H9 (cell line): ENCODE measurements at regions not wholly inside any gene's neighbourhood (a gene's known extent, or its start where the extent isn't known, plus 50 kb on each side); places are given as distances from the start of the nearest gene placed in this dataset.

Experiments used
- DNase-seq: peaks from one replicate; pipeline ENCODE4 v3.0.0-alpha.2; 2017
- H2AFZ ChIP-seq: one replicate; pipeline ENCODE4 v1.6.1; 2013; ENCODE audit warnings: mild to moderate bottlenecking, low read length, control low read depth, moderate library complexity
- H2AK5ac ChIP-seq: 2 replicates; pipeline ENCODE4 v1.6.1; 2013; ENCODE audit warnings: low read length, control low read depth, mixed read lengths; ENCODE audit not compliant: insufficient read length
- H2BK120ac ChIP-seq: one replicate; pipeline ENCODE4 v1.6.1; 2013; ENCODE audit warnings: low read depth, mild to moderate bottlenecking, low read length, control low read depth, inconsistent platforms; ENCODE audit not compliant: poor library complexity, severe bottlenecking
- H2BK12ac ChIP-seq: 2 replicates; pipeline ENCODE4 v1.6.1; 2013; ENCODE audit warnings: low read length, control low read depth, mixed read lengths, low read depth; ENCODE audit not compliant: insufficient read length
- H2BK15ac ChIP-seq: 2 replicates; pipeline ENCODE4 v1.6.1; 2013; ENCODE audit warnings: low read depth, low read length, control low read depth
- H2BK20ac ChIP-seq: one replicate; pipeline ENCODE4 v1.6.1; 2013; ENCODE audit warnings: low read depth, mild to moderate bottlenecking, low read length, control low read depth, inconsistent platforms; ENCODE audit not compliant: poor library complexity, severe bottlenecking
- H2BK5ac ChIP-seq: 2 replicates; pipeline ENCODE4 v1.6.1; 2013; ENCODE audit warnings: low read length, control low read depth, mixed read lengths; ENCODE audit not compliant: insufficient read length
- H3K14ac ChIP-seq: 2 replicates; pipeline ENCODE4 v1.6.1; 2013; ENCODE audit warnings: low read length, control low read depth; ENCODE audit not compliant: insufficient read depth
- H3K18ac ChIP-seq: 2 replicates; pipeline ENCODE4 v1.6.1; 2013; ENCODE audit warnings: low read depth, mild to moderate bottlenecking, mixed read lengths, low read length, control low read depth; ENCODE audit not compliant: insufficient read length
- H3K23ac ChIP-seq: 2 replicates; pipeline ENCODE4 v1.6.1; 2013; ENCODE audit warnings: low read length, control low read depth, mixed read lengths, low read depth; ENCODE audit not compliant: insufficient read length
- H3K23me2 ChIP-seq: 2 replicates; pipeline ENCODE4 v1.6.1; 2013; ENCODE audit warnings: low read depth, mild to moderate bottlenecking, mixed read lengths, low read length, control low read depth; ENCODE audit not compliant: insufficient read length, poor library complexity, severe bottlenecking
- H3K27ac ChIP-seq: 2 replicates; pipeline ENCODE4 v1.5.1; 2013; ENCODE audit warnings: low read length, control low read depth, mixed read lengths, low read depth; ENCODE audit not compliant: insufficient read length
- H3K27me3 ChIP-seq: 2 replicates; pipeline ENCODE4 v1.6.1; 2013; ENCODE audit warnings: low read length, control low read depth, inconsistent platforms; ENCODE audit not compliant: insufficient read depth
- H3K4ac ChIP-seq: 2 replicates; pipeline ENCODE4 v1.6.1; 2013; ENCODE audit warnings: low read depth, mild to moderate bottlenecking, control low read depth, inconsistent platforms, low read length, moderate library complexity
- H3K4me1 ChIP-seq: 2 replicates; pipeline ENCODE4 v1.6.1; 2013; ENCODE audit warnings: low read length, control low read depth, inconsistent platforms; ENCODE audit not compliant: insufficient read depth
- H3K4me2 ChIP-seq: 2 replicates; pipeline ENCODE4 v1.6.1; 2013; ENCODE audit warnings: low read length, control low read depth, mixed read lengths; ENCODE audit not compliant: insufficient read length, insufficient read depth
- H3K56ac ChIP-seq: 2 replicates; pipeline ENCODE4 v1.6.1; 2013; ENCODE audit warnings: low read depth, mild to moderate bottlenecking, mixed read lengths, low read length, control low read depth; ENCODE audit not compliant: insufficient read length
- H3K79me1 ChIP-seq: 2 replicates; pipeline ENCODE4 v1.6.1; 2013; ENCODE audit warnings: low read depth, mild to moderate bottlenecking, moderate library complexity, low read length, control low read depth, inconsistent platforms; ENCODE audit not compliant: insufficient read depth, poor library complexity, severe bottlenecking
- H3K79me2 ChIP-seq: 2 replicates; pipeline ENCODE4 v1.6.1; 2013; ENCODE audit warnings: low read length, control low read depth, inconsistent platforms; ENCODE audit not compliant: insufficient read depth
- H3K9ac ChIP-seq: 2 replicates; pipeline ENCODE4 v1.6.1; 2013; ENCODE audit warnings: low read length, control low read depth, mixed read lengths; ENCODE audit not compliant: insufficient read length; ENCODE audit errors: extremely low read depth
- H3K9me3 ChIP-seq: one replicate; pipeline ENCODE4 v1.6.1; 2013; ENCODE audit warnings: low read depth, low read length, inconsistent platforms; ENCODE audit not compliant: control insufficient read depth
- H3T11ph ChIP-seq: one replicate; pipeline ENCODE4 v1.6.1; 2013; ENCODE audit warnings: mild to moderate bottlenecking, low read length, control low read depth, inconsistent platforms
- H4K20me1 ChIP-seq: one replicate; pipeline ENCODE4 v1.6.1; 2013; ENCODE audit not compliant: control insufficient read depth, insufficient read length, insufficient read depth
- H4K5ac ChIP-seq: 2 replicates; pipeline ENCODE4 v1.6.1; 2013; ENCODE audit warnings: low read depth, mild to moderate bottlenecking, mixed read lengths, low read length, control low read depth; ENCODE audit not compliant: insufficient read length
- H4K8ac ChIP-seq: replicated peaks from 2 replicates; pipeline ENCODE4 v1.6.1; 2013; ENCODE audit warnings: low read length, control low read depth, mixed read lengths, low read depth; ENCODE audit not compliant: insufficient read length
- H4K91ac ChIP-seq: 2 replicates; pipeline ENCODE4 v1.6.1; 2013; ENCODE audit warnings: low read depth, mild to moderate bottlenecking, moderate library complexity, mixed read lengths, low read length, control low read depth; ENCODE audit not compliant: insufficient read length
- H3K27ac Mint-ChIP-seq, 3 experiments: 2 replicates in 2 of 3; 3 replicates in 1 of 3; pipeline ENCODE4 v1.8.0; 2020 to 2021; ENCODE audit warnings: mixed read lengths in 3 of 3, mild to moderate bottlenecking in 1 of 3, moderate library complexity in 1 of 3
- H3K27me3 Mint-ChIP-seq: 2 replicates; pipeline ENCODE4 v1.8.0; 2021; ENCODE audit warnings: low read depth, mild to moderate bottlenecking, moderate library complexity, mixed read lengths
- H3K36me3 Mint-ChIP-seq, 3 experiments: 2 replicates in 2 of 3; 3 replicates in 1 of 3; pipeline ENCODE4 v1.8.0; 2020 to 2021; ENCODE audit warnings: low read depth in 3 of 3, mixed read lengths in 3 of 3; ENCODE audit not compliant: insufficient read depth in 1 of 3
- H3K4me1 Mint-ChIP-seq, 2 experiments: 2 replicates each; pipeline ENCODE4 v1.8.0; 2020; ENCODE audit warnings: mixed read lengths in 2 of 2
- H3K4me3 Mint-ChIP-seq, 2 experiments: 2 replicates in 1 of 2; 3 replicates in 1 of 2; pipeline ENCODE4 v1.8.0; 2020 to 2021; ENCODE audit warnings: mild to moderate bottlenecking in 2 of 2, mixed read lengths in 2 of 2, moderate library complexity in 1 of 2
- H3K9me3 Mint-ChIP-seq, 2 experiments: 2 replicates in 1 of 2; 3 replicates in 1 of 2; pipeline ENCODE4 v1.8.0; 2020; ENCODE audit warnings: mild to moderate bottlenecking in 2 of 2, mixed read lengths in 2 of 2, moderate library complexity in 1 of 2
- CTCF ChIP-seq: fragments of 200-600 bp; sonication (generic); conservative IDR thresholded peaks from 3 replicates; pipeline ENCODE4 v1.8.0; 2021; ENCODE audit warnings: antibody characterized with exemption, mild to moderate bottlenecking
- WGBS: extraction: QIAGEN DNeasy Blood & Tissue Kit; methylation state at CpG from one replicate; pipeline ENCODE4 v1.1.7; 2013; ENCODE audit warnings: missing lambda C conversion rate, low lambda C conversion rate, mixed read lengths; ENCODE audit not compliant: insufficient read length; ENCODE audit errors: extremely low coverage; 5-methylcytosine and 5-hydroxymethylcytosine counted together

- Histone ChIP-seq H4K20me1 (no peaks in the 10 kb centered on the region), H3K4me1 (no peaks in the 10 kb centered on the region), H2BK120ac (no peak overlapping the region), H2AK5ac (no peak overlapping the region), H3K79me1 (no peaks in the 10 kb centered on the region), H3K4me2 (no peak overlapping the region), H4K91ac (no peak overlapping the region), H3K4ac (no peak overlapping the region), H2BK5ac (no peak overlapping the region), H3K9me3 (no peaks in the 10 kb centered on the region), H2BK12ac (no peak overlapping the region), H3K56ac (no peak overlapping the region), H2BK20ac (no peak overlapping the region), H3K14ac (no peak overlapping the region), H3K27ac (no peak overlapping the region), H2BK15ac (no peak overlapping the region), H3K23me2 (no peaks in the 10 kb centered on the region), H3T11ph (no peak overlapping the region), H4K8ac (no peak overlapping the region), H3K9ac (no peak overlapping the region), H3K18ac (no peak overlapping the region), H3K23ac (no peak overlapping the region), H2AFZ (no peak overlapping the region), H3K27me3 (no peaks in the 10 kb centered on the region), H4K5ac (no peak overlapping the region), H3K79me2 (no peaks in the 10 kb centered on the region)
- Mint-ChIP-seq H3K36me3 (no peaks in the 10 kb centered on the region; a peak in 1 of 7 replicates), H3K4me1 (no peaks in the 10 kb centered on the region), H3K9me3 (peaks cover 0 to 5% of the 10 kb centered on the region in 2 experiments; a peak in 2 of 5 replicates), H3K4me3 (no peak overlapping the region), H3K27me3 (peaks cover 18% of the 10 kb centered on the region), H3K27ac (no peak overlapping the region)
- TF ChIP-seq CTCF: no peak
- DNase-seq: no peak
- no CpG with 5 or more reads among the region's 3 CpGs for WGBS
Observed at GRCh38 chr16:86108062-86108461, 209.1 kb downstream of the IRF8 start.
